HG03025 (cell line): ENCODE measurements at regions not wholly inside any gene's neighbourhood (a gene's known extent, or its start where the extent isn't known, plus 50 kb on each side); places are given as distances from the start of the nearest gene placed in this dataset.

ENCODE experiments used
- ATAC-seq: cut with Tn5 transposase; IDR thresholded peaks from one replicate; pipeline ENCODE4 v1.9.1; 2021; ENCODE audit warnings: mild to moderate bottlenecking, moderate library complexity; ENCODE audit not compliant: unreplicated experiment, low FRiP score

DNA sequence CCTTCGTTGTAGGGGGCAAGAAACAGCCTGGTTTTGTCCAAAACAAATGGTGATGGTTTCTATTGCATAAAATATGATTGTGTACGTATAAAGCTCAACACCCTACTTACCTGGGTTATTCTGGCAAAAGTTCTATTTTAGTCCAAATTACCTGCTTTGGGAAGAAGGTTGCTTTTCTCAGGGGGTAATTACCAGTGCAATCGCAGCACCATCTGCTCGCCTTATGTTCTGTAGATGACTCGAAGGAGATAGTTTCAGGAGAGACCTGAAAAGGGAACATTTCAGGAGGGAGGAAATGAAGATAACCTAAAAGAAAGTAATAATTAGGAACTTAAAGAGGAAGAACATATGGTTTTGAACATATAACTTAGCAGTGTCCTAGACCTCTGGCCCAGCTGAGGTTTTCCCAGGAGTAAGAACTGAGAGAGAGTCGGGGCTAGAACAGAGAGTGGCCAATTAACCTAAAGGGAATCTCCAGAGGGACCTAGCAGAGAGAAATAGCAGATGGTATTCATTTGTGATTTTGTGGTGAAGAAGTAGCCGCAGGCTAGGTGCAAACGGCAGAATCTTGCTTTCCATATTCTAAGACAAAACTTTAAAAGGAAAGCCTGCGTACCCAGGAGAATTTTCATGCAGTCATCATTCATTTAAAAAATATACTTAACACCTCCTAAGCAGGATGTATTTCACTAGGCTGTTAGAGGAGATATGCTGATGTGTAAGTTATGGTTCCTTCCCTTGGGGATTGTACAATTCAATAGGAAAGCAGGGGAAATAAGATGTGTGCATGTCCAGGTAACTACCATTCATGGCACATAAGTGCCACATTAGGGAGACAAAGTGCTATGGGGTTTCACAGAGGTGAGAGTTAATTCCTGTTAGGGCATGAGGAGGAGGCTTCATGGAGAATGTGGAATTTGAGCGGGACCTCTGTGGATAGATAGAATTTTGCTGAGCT is 113.0 kb upstream of the SLC10A2 start:
- no peak for ATAC-seq

DNA sequence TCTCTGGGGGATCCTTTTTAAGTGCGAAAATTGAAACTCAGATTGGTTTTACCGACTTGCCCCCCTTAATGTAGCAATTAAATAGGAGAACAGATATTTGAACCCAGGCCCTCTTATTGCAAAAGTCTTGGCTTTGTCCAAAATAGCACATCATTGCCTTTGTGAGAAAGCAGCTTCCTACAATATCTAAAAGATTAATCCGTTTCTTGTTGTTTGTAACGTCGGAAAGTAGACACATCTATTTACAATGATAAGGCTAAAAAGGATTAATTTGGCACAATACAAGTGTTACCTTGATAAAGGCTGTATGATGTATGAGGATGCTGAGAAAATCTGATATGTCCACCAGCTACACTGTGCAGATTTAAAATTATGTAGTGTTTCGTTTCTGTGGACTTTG is 108.7 kb upstream of the SLC10A2 start:
- no peak for ATAC-seq

DNA sequence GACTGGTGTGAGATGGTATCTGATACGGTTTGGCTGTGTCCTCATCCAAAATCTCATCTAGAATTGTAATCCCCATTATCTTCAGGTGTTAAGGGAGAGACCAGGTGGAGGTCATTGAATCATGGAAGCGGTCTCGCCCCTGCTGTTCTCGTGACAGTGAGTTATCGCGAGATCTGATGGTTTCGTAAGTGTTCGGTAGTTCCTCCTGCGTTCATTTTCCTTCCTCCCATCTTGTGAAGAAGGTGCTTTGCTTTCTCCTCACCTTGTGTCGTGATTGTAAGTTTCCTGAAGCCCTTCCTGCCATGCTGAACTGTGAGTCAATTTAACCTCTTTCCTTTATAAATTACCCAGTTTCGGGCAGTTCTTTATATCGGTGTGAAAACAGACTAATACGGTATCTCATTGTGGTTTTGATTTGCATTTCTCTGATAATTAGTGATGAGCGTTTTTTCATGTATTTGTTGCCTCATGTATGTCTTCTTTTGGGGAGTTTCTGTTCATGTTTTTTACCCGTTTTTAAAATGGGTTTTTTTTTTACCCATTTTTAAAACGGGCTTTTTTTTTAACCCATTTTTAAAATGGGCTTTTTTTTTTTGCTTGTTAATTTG is 102.8 kb upstream of the SLC10A2 start:
- no peak for ATAC-seq

DNA sequence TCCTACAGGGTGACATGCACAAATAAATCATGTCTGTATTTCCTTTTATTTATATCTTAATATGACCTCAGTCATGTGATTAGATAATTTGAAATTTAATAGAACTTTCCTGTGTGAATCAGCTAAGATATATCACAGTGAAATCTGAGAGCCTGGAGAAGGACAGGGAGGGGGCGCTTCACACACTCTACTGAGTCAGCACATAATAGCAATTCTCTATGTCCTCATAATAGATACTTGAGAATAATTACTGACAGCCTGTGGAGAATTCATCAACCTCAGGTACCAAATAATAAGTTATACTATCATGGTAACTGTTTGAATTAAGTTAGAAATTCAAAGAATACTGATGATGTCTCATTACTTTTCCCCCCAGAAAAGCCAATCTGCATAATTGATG is 98.0 kb upstream of the SLC10A2 start:
- ATAC-seq = no peak

DNA sequence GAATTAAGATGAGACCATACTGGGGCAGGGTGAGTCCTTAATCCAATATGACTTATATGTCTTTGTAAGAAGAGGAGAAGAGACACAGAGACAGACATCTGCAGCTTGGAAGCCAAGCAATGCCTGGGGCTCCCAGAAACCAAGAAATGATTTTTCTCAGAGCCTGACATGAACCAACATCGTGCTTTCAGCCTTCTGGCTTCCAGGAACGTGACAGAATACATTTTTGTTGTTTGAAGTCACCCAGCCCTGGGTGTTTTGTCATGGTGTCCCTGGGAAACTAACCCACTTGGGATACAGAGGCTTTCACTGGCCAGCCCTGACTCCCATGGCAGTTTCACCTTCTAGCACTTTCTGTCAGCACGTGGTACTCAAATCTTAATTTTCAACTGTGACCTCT is 95.3 kb upstream of the SLC10A2 start:
- no peak for ATAC-seq

DNA sequence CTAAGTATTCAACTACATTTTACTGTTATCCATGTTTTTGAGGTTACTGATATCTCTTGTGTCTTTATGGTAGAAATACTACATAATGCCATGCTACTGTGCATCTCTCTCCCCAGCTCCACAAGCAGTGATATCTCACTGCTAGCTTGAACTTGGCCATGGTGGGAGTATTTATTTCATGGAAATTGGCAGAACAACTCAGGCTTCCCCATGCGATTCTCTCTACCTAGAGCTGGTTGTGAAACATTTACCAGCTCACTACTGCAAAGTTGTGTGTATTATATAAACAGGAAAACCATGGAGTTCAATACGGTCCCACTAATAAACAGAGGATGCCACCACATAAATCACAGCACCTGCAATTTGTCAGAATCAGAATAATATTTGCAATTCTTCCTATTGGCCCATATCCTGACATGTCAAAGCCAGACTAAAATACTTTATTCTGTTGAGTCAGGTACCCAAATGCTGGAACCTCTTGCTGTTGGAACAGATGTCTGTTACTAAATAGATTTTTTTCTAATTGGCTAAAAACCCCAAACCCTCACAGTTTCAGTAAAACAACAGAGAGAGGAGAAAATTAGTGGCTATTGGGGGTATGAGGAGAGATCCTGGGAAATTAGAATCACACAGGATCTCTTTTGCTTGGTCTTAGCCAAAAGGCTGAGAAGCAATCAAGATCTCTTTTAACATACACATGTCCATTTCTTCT is 91.4 kb upstream of the SLC10A2 start:
- no peak for ATAC-seq

DNA sequence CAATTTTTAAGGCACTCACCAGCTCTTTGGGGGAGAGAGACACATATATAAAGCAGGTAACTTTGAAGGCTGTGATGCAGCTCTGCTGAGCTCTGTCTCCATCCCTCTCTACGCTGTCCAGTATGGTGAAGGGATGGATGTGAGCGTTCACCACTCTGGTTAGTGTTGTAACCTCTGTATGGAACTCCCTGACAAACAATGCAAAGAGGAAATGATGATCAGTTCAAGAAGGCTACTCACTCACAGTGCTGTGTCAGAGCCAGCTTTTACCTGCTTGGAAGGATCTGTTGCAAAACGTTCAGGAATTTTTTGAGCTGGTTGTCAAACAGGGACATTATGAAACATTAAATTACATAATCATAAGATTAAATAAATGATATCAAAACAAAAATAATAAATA is 90.8 kb upstream of the SLC10A2 start:
- ATAC-seq = no peak

DNA sequence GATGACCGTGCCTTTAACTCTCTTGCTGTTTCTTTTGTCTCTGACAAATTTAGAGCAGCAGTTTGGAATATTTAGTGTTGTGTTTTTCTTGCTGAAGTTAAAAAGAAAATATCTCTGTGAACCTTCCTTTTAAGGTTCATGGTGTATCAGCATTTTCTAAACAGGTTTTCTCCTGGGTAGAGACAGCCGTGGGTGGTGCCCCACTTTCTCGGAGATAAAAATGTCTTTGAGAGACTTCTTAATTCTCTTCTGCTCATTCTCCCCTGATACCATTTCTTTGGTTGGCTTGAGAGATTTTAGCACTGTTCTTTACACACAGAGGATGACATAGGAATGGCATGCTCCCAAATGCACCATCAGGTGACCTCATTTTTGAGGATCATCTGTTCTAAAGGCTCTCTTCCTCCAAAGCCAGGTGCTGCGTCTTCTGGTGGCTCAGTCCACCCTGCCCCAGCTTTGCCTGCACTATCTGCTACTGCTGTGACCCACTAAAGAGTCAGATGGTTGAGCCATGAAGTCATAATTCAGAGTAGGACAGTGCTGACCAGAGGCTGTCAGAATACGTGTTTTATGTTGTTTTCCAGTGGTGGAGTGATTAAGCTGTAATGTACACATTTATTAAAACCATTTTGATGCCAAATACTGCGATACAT is 90.3 kb upstream of the SLC10A2 start:
- no peak for ATAC-seq

DNA sequence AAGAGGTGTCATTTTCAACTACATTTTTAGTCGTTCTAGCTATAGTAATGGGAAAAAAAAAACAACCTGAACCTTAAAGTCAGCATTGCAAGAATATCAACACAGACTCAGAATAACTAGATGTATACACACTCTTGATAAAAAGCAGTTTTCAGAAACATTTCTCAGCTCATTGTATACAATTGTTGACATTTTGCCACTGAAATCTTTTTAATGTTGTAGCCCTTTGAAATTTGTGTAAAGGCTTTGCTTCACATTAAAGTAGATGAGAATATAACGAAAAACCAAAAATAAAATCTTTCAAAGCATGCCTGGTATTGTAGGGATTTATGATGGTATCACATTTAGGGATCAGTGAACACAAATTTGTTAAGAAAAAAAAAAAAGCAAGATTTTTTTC is 87.2 kb upstream of the SLC10A2 start:
- no peak for ATAC-seq

DNA sequence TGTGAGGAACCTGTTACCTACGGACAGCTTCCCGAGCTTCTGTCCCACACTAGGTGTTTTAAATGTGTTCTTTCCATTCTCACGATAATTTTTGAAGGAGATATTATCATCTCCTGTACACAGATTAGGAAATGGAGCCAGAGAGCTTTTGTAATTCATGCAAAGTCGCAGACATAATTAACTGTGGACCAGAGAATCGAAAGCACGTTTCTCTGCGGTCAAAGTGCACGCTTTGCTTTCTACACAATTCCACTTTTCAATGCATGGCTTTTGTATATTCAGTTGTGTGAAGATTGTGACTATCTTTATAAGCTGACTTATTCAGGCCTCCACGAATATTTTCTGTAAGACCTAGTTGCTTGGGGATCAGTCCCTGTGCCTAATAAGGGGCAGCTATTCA is 81.7 kb upstream of the SLC10A2 start:
- no peak for ATAC-seq

DNA sequence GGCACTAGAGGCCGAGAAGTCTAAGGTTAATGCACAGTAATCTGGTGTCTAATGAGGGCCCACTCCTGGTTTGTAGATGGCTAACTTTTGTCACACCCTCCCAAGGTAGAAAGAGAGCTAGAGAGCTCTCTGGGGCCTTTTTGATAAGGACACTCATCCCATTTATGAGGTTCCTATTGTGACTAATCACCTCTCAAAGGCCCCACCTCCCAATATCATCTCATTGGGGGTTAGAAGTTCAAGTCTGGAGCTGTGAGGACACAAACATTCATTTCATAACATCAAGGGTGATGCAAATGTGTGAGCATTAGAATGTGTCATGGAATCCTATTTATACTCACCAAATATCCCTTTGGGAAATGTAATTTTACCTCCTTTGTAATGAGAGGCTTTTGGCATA is 79.2 kb upstream of the SLC10A2 start:
- ATAC-seq = no peak

DNA sequence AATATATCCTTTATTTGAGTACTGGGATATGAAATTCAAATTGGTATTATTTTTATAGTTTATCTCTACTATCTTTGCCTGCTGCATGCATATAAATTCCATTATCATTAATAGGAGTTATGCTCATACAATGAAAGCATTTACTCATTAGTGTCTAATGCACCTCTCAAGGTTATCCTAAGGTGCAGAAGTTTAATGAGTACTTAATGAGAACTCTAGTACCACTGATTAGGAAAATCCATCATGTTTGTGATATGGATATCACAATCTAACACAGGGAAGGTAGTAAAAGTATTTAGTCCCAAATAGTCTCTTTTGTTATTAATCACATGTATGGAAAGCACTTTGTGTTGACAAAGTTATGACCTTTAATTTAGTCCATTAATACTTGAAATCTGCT is 77.2 kb upstream of the SLC10A2 start:
- no peak for ATAC-seq

DNA sequence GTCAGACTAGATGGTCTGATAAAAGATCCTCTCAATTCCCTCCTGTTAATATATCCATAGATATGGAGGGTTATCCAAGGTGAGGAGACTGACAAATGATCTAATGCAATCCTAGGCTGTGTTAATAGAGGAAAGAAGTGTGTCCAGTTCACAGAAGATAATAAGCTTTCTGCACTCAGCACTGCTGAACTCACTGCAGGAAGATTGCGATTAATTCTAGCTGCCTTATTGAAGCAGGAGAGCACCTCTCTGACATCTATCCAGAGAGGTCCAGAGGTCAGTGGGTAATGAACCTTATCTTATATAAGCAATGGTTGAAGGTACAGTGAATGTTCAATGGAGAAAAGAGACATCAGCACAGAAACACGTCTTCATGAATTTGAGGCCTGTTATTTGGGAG is 75.9 kb upstream of the SLC10A2 start:
- no peak for ATAC-seq

DNA sequence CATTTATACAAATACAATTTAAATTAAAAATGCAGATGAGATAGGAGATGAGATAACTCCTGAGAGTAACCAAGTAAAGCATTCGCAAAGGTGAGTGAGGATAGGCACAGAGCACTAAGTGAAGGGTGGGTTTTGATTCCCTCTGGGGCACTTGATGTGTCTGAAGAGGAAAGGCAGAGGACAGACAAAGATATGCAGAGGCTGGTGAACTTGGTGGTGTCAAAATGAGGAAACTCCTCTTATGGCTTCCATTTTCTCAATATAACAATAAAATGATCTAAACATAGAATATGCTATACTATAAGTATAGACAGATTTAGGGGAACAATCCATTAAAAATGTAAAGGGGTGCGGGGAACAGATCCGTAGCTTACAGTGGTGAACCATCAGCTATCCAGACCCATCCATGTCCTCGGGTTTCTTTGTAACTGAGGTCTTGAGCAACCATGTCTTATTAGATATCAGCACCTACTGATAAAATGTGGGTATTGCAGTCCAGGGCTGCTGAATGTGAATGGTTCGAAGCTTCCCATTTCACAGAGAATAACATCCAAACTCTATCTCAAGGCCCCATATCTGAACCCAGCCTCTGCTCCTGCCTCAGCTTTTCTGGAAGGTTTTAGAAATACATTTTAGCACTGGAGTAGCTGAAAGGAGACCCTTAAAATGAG is 73.9 kb upstream of the SLC10A2 start:
- ATAC-seq = peak; percentile 92

DNA sequence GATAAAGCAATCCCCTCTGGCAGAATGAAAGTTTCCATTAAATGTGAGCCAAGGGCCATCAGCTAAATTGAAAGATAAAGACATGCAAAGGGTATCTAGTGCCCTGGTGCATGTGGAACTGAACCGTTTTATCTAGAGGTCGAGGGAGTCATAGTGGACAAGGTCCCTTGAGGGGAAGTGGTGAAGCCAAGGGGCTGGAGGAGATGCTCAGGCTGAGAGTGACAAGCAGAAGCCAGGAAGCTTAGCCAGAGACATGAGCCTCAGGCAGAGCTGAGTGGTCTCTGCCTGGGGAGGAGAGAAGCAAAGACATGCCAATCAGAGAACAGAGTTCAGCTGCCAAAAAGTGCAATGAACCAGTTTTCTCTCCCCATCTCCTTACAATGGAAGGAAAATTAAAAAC is 68.1 kb upstream of the SLC10A2 start:
- ATAC-seq = no peak

DNA sequence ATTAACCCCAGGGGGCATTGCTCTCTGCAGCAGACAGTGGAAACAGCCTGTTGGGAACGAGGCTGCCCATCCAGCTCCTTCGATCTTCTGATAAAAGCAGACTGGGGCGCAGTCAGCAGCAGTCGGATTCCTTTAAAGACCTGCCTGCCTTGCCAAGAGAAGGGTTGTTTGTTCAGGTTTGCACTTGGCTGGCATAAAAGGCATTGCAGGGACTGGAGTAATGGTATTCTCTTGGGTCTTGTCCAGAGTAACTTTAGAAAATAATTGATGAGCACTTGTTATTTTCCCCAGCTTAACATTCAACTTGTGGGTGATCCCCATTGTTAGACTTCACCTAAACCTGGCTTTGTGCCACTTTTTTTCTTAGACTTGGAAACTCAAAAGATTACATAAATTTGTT is 67.3 kb upstream of the SLC10A2 start:
- ATAC-seq = no peak

DNA sequence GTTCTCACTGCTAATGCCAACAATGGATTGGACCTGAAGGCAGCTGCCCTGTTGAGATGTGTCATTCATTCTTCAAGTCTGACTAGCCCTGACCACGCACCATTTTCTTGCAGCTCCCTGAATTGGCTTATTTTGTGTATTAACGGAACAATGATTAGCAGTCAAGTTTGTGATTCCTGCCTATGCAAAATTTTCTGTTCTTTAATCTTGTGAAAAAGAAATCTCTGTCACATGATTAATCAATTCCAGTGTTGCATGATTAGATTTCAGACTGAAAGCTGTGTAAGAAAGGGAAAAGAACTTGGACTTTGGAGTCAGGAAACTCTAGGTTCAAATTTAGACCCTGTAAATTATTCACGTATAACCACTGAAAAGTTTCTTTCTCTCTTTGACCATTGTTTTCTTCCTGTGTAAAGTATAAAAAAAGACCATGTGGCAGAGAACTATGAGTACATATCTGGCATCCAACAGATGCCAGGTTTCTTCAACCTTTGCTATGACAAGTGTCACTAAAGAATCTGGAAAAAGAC is 64.5 kb upstream of the SLC10A2 start:
- peak; percentile 43 for ATAC-seq

DNA sequence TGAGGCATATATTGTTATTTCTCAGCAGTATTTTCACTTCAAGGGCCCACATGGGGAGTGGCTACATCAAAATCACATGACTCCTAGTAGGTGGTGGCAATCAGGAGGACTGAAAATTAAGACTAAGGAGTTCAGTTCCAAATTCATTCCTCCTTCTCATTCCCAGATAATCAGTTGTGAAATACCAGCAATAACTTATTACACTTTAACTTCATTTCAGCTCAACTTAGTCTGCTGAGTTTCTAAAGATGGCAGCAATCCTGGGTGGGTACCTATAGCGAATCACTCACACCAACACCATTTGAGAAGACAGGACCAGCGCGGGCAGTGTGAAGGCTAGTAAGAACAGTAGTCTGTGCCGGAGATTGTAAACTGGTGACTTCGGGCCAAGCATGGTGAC is 63.9 kb upstream of the SLC10A2 start:
- ATAC-seq = no peak
